HEK293T (cell line): ENCODE measurements at regions not wholly inside any gene's neighbourhood (a gene's known extent, or its start where the extent isn't known, plus 50 kb on each side); places are given as distances from the start of the nearest gene placed in this dataset.

ENCODE experiments used
- BHLHE40 ChIP-seq: fragments of 450-650 bp; IDR thresholded peaks from 2 replicates; pipeline ENCODE4 v1.6.1; 2016; ENCODE audit warnings: mild to moderate bottlenecking, moderate library complexity, borderline replicate concordance
- CTBP1 ChIP-seq: fragments of 450-650 bp; IDR thresholded peaks from 2 replicates; pipeline ENCODE4 v1.6.1; 2016; ENCODE audit warnings: borderline replicate concordance
- FOXA1 ChIP-seq: fragments of 450-650 bp; IDR thresholded peaks from 2 replicates; pipeline ENCODE4 v1.6.1; 2016; ENCODE audit warnings: mild to moderate bottlenecking

- TF ChIP-seq BHLHE40 (no peak), CTBP1 (no peak), FOXA1 (no peak)
Observed at GRCh38 chr20:39283464-39283863, 321.3 kb downstream of the DHX35 start.
